ENCODE measurements at regions not wholly inside any gene's neighbourhood (a gene's known extent, or its start where the extent isn't known, plus 50 kb on each side); places are given as distances from the start of the nearest gene placed in this dataset.
A peak's percentile ranks its signal among the peaks of the same experiment; 100 is the strongest.

DNA sequence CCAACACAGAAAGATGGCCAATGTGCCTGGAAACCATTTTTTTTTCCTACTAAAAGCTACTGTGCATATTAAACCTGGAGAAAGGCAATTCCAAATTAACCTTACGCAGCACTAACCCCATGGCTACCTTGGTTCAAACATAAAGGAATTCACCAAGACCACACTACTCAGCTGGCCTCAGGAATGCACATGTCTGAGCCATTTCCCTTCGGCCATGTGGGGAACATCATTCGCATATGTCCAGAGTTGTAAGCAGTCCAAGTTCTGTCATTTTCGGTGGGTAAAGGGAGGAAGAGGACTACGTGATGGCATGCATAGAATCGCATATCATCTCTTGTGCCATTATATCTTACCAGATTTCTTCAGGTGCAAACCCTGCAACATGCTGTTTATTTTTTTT lies 175.4 kb downstream of the NTMT2 start:
- DNase-seq (no peak), ATAC-seq (no peak)
- no peak overlapping the region for H3K27ac Mint-ChIP-seq
- no peaks in the 10 kb centered on the region for H3K4me1 Mint-ChIP-seq
- no peak overlapping the region for H3K4me3 Mint-ChIP-seq
- no peaks in the 10 kb centered on the region for H3K9me3 Mint-ChIP-seq
- H3K27me3 Mint-ChIP-seq: peaks cover 9% of the 10 kb centered on the region

GRCh38 chr1:170326186-170326585 lies 180.4 kb downstream of the NTMT2 start:
- no peaks in the 10 kb centered on the region for H3K9me3 Mint-ChIP-seq
- H3K4me1 Mint-ChIP-seq: no peaks in the 10 kb centered on the region
- peaks cover 9% of the 10 kb centered on the region for H3K27me3 Mint-ChIP-seq
- no peak for ATAC-seq
- H3K27ac Mint-ChIP-seq: no peak overlapping the region
- no peak for DNase-seq
- H3K4me3 Mint-ChIP-seq: no peak overlapping the region

GRCh38 chr1:170332801-170333200 lies 187.0 kb downstream of the NTMT2 start:
- Mint-ChIP-seq H3K27me3 (no peaks in the 10 kb centered on the region), H3K4me3 (no peak overlapping the region), H3K4me1 (no peaks in the 10 kb centered on the region), H3K9me3 (no peaks in the 10 kb centered on the region), H3K27ac (no peak overlapping the region)
- DNase-seq: no peak
- ATAC-seq: no peak

DNA sequence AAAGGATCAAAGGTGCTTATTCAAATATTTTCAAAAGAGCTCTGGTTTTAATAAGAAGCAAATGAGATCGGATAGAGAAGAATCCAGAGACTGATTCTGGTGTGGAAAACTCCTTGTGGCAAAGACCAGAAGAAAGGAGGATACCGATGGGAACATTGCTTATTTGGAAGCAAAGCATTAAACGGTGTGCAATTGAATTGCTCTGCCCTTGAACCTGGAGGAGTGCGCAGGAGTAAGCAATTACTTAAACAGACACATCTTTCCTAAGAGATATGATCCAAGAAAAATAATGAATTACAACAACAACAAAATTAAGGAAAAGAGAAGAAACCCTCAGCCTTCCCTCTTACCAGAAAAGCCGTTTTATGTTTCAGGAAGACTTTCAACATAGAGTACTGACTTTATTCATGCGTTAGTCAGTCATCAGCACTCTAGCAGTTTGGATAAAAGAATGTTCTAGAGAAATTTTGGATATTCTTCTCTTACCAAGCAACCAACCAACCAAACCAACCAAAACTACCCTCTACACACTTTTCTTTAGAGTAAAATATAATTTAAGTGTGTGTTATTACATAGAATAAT lies 191.7 kb downstream of the NTMT2 start:
- no peak for ATAC-seq
- H3K4me3 Mint-ChIP-seq: no peak overlapping the region
- peak overlapping the region in 1 of 2 donors; percentile 21 for H3K27ac Mint-ChIP-seq
- H3K9me3 Mint-ChIP-seq: no peaks in the 10 kb centered on the region
- peaks cover under 1% of the 10 kb centered on the region for H3K27me3 Mint-ChIP-seq
- H3K4me1 Mint-ChIP-seq: no peaks in the 10 kb centered on the region
- DNase-seq: no peak

- ATAC-seq (no peak), DNase-seq (no peak)
- Mint-ChIP-seq H3K4me1 (no peaks in the 10 kb centered on the region), H3K9me3 (no peaks in the 10 kb centered on the region), H3K27ac (no peak overlapping the region), H3K4me3 (no peak overlapping the region), H3K27me3 (peaks cover 8% of the 10 kb centered on the region)
Measured at GRCh38 chr1:170339534-170339933, 192.4 kb upstream of the GORAB start.

DNA sequence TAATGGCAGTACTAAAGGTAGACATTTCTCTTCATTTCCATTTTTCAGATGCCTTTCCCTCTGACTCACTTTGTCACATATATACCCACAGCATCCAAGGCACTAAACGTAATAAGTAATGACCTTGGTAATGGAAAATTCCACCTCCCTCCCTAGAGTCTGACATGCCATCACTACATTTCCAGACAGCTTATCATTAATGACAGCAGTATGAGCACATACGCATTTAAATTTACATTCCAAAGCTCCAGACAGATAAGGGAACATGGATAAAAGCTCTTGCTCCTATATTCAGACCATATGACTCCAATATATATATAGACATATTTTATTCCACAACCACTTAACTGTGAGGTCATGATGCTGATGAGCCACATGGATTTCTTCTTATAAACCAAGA lies 191.7 kb upstream of the GORAB start:
- H3K4me3 Mint-ChIP-seq: no peak overlapping the region
- H3K9me3 Mint-ChIP-seq: no peaks in the 10 kb centered on the region
- ATAC-seq (no peak), DNase-seq (no peak)
- H3K27me3 Mint-ChIP-seq: peaks cover 8% of the 10 kb centered on the region
- H3K27ac Mint-ChIP-seq: no peak overlapping the region
- H3K4me1 Mint-ChIP-seq: no peaks in the 10 kb centered on the region

DNA sequence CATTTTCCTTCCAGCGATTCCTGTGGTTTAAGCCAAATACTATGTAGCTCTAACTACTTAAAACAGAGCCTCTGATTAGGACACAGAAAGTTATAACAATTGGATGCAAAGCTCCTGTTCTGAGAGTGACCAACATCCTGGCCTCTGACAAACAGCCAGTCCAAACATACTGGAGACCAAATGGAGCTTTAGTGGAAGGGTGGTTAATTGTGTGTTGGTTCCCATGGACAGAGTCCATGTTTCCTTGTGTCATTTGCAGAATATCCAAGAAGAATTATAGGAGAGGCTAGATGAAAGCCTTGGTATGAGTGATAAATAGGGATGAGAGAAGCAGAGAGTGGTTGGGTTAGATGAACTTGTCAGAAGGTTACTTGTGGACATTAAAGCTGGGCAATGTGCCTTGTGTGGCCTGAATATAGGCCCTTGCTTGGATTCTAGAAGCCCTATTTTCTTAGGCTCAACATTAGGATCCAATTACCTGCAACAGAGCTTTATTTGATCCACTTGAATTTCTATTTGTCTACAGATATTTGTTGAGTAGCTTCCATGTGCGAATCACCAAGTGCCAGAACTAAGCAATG lies 180.5 kb upstream of the GORAB start:
- H3K4me3 Mint-ChIP-seq: no peak overlapping the region
- no peaks in the 10 kb centered on the region for H3K4me1 Mint-ChIP-seq
- DNase-seq (no peak), ATAC-seq (no peak)
- no peak overlapping the region for H3K27ac Mint-ChIP-seq
- H3K27me3 Mint-ChIP-seq: no peaks in the 10 kb centered on the region
- H3K9me3 Mint-ChIP-seq: no peaks in the 10 kb centered on the region

GRCh38 chr1:170354246-170354645 lies 177.7 kb upstream of the GORAB start:
- Mint-ChIP-seq H3K9me3 (peaks cover 0 to 7% of the 10 kb centered on the region in 2 donors), H3K27me3 (no peaks in the 10 kb centered on the region), H3K4me3 (no peak overlapping the region), H3K4me1 (no peaks in the 10 kb centered on the region), H3K27ac (no peak overlapping the region)
- DNase-seq: no peak
- no peak for ATAC-seq

DNA sequence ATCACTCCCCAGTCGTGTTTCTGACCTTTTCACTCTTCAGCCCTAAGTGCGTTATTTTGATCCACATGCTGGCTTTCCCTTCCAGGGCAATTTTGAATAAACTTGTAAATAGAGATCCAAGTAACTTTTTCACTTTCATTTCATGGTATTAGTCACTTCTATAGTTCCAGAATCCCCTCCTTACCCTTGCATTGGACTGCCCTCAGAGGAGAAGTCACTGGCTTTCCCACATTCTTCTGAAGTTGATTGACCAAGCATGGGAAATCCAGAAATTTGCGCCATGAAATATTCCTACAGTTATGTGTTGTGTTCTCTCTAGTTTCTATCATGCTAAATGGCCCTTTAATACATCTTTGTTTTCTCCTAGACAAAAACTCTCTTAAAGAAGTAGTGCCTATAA lies 177.3 kb upstream of the GORAB start:
- Mint-ChIP-seq H3K27me3 (no peaks in the 10 kb centered on the region), H3K9me3 (peaks cover 0 to 7% of the 10 kb centered on the region in 2 donors), H3K4me3 (no peak overlapping the region), H3K4me1 (no peaks in the 10 kb centered on the region), H3K27ac (no peak overlapping the region)
- DNase-seq (no peak), ATAC-seq (no peak)

GRCh38 chr1:170355267-170355801 lies 176.6 kb upstream of the GORAB start:
- Mint-ChIP-seq H3K4me3 (no peak overlapping the region), H3K27ac (no peak overlapping the region), H3K9me3 (peaks cover 0 to 7% of the 10 kb centered on the region in 2 donors), H3K4me1 (no peaks in the 10 kb centered on the region), H3K27me3 (no peaks in the 10 kb centered on the region)
- ATAC-seq (no peak), DNase-seq (no peak)

GRCh38 chr1:170356585-170356984 lies 175.4 kb upstream of the GORAB start:
- DNase-seq (no peak), ATAC-seq (no peak)
- Mint-ChIP-seq H3K4me1 (no peaks in the 10 kb centered on the region), H3K4me3 (no peak overlapping the region), H3K9me3 (peaks cover 0 to 7% of the 10 kb centered on the region in 2 donors), H3K27me3 (no peaks in the 10 kb centered on the region), H3K27ac (no peak overlapping the region)

- no peak for ATAC-seq
- peaks cover 0 to 7% of the 10 kb centered on the region in 2 donors for H3K9me3 Mint-ChIP-seq
- no peak overlapping the region for H3K27ac Mint-ChIP-seq
- H3K4me3 Mint-ChIP-seq: no peak overlapping the region
- H3K4me1 Mint-ChIP-seq: no peaks in the 10 kb centered on the region
- H3K27me3 Mint-ChIP-seq: no peaks in the 10 kb centered on the region
- DNase-seq: no peak
Measured at GRCh38 chr1:170357750-170358149, 174.2 kb upstream of the GORAB start.

DNA sequence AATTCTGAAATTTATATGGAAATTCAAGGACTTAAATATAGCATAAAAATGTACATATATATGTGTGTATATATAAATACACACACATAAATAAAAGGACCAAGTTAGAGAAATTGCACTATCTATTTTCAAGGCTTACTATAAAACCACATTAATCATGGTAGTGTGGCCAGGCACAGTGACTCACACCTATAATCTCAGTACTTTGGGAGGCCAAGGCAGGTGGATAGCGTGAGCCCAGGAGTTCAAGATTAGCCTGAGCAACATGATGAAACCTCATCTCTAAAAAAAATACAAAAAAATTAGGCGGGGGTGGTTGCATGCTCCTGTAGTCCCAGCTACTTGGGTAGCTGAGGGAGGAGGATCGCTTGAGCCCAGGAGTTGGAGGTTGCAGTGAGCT lies 171.4 kb upstream of the GORAB start:
- peaks cover 4 to 7% of the 10 kb centered on the region in 2 donors for H3K9me3 Mint-ChIP-seq

GRCh38 chr1:170365331-170365730 lies 166.6 kb upstream of the GORAB start:
- DNase-seq (no peak), ATAC-seq (no peak)
- H3K4me3 Mint-ChIP-seq: no peak overlapping the region
- peaks cover 7% of the 10 kb centered on the region for H3K27me3 Mint-ChIP-seq
- H3K27ac Mint-ChIP-seq: peak overlapping the region in 1 of 2 donors; percentile 5
- peaks cover 12 to 14% of the 10 kb centered on the region in 2 donors for H3K9me3 Mint-ChIP-seq
- no peaks in the 10 kb centered on the region for H3K4me1 Mint-ChIP-seq

More for the DNA sequence above, 171.4 kb upstream of the GORAB start:
- Mint-ChIP-seq H3K4me1 (no peaks in the 10 kb centered on the region), H3K27ac (no peak overlapping the region), H3K4me3 (no peak overlapping the region), H3K27me3 (no peaks in the 10 kb centered on the region)
- no peak for ATAC-seq
- no peak for DNase-seq

- no peak overlapping the region for H3K4me3 Mint-ChIP-seq
- DNase-seq (no peak), ATAC-seq (no peak)
- peaks cover 7% of the 10 kb centered on the region for H3K27me3 Mint-ChIP-seq
- peak overlapping the region in 1 of 2 donors; percentile 45 for H3K27ac Mint-ChIP-seq
- H3K4me1 Mint-ChIP-seq: no peaks in the 10 kb centered on the region
- H3K9me3 Mint-ChIP-seq: peaks cover 12 to 14% of the 10 kb centered on the region in 2 donors
Measured at GRCh38 chr1:170366980-170367379, 165.0 kb upstream of the GORAB start.

- peaks cover 7% of the 10 kb centered on the region for H3K27me3 Mint-ChIP-seq
- no peak overlapping the region for H3K27ac Mint-ChIP-seq
- peaks cover 12 to 14% of the 10 kb centered on the region in 2 donors for H3K9me3 Mint-ChIP-seq
- H3K4me1 Mint-ChIP-seq: no peaks in the 10 kb centered on the region
- DNase-seq (no peak), ATAC-seq (no peak)
- H3K4me3 Mint-ChIP-seq: no peak overlapping the region
Measured at GRCh38 chr1:170367615-170368014, 164.4 kb upstream of the GORAB start.

GRCh38 chr1:170369000-170369399 lies 163.0 kb upstream of the GORAB start:
- H3K27me3 Mint-ChIP-seq: peaks cover 7% of the 10 kb centered on the region
- H3K27ac Mint-ChIP-seq: no peak overlapping the region
- peaks cover 12 to 14% of the 10 kb centered on the region in 2 donors for H3K9me3 Mint-ChIP-seq
- DNase-seq (no peak), ATAC-seq (no peak)
- H3K4me3 Mint-ChIP-seq: no peak overlapping the region
- H3K4me1 Mint-ChIP-seq: no peaks in the 10 kb centered on the region
